ENCODE measurements at regions not wholly inside any gene's neighbourhood (a gene's known extent, or its start where the extent isn't known, plus 50 kb on each side); places are given as distances from the start of the nearest gene placed in this dataset.

GRCh38 chr15:62803856-62804400, 238.6 kb upstream of the TPM1 start:
- no peak for DNase-seq (ENCODE audit: low read depth)

- DNase-seq (ENCODE audit: low read depth): no peak
Measured at GRCh38 chr15:62805502-62805901, 237.0 kb upstream of the TPM1 start.

DNA sequence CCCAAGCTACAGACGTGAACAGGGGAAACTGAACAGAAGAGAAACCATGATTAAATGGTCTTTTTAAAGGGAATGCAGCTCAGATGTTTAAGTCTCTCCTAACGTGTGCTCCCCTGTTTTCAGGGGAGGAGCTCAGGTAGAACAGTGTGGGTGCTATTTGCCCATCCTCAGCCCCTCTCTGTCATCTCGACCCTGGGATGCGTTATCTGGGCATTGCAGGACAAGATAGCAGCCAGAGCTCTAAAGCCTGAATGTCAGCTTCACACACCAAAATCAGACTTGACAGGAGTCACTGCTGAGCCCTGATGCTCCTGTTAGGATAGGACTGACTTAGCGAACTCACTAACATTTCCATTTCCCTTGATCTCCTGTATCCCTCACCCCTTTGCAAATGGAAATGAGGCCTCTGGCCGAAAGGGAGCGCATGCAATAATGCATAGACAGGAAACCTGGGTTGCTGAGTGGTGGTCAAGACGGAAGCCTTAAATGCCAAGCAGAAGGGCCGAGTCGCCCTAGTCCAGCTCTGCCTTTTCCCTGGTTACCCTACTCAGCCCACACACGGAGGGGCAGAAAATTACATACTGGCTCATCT, 234.9 kb upstream of the TPM1 start:
- DNase-seq (ENCODE audit: low read depth): no peak

DNA sequence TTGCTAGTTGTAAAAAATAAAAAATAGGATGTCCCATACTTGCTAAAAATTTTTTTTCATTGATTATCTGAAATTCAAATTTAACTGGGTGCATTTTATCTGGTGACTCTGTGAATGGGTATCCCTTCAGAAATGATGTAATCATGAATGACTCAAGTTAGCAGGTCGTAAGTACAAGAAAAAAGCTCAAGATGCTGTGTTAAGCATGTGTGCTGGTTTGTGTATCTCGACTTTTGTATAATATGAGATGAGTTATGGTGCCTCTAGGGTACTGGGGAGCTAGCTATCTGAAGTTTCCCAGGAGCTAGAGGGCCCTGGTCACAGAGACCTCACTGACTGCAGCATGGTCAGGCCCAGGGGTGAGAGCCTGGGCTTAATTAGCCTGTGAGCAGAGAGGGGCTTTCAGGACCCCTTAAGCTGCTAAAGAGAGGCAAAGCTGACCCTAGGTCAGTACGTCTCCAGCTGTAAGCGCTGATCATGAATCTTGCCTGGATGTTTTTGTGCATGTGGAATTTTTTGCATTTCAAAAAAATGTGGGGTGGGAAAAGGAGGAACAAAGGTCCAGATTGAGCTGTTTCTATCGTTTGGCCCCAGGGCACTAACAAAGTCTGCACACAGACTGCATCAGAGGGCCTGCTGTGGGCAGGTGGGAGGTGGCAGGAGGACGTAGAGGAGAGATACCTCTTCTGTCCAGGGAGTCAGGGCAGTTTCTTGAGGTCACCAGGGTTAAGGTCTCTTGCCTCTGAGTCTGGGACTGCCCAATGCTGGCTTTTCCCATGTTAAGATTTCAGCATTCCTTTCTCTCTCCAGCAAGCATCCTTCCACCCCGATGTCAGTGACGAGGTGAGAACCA, 233.2 kb upstream of the TPM1 start:
- no peak for DNase-seq (ENCODE audit: low read depth)

DNA sequence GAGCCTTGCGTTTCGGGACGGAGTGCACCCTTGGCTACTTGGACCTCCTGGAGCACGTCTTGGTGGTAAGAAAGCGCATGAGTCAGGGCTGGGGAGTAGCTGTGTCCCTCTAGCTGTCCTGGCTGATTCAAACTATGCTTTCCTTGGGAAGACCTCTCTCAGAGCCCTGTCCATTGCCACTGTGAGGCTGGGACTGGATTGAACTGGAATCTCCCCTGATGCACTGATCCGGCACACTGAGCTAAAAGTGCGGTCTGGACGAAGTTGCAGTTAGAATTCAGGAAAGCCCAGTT, 232.6 kb upstream of the TPM1 start:
- no peak for DNase-seq (ENCODE audit: low read depth)

DNA sequence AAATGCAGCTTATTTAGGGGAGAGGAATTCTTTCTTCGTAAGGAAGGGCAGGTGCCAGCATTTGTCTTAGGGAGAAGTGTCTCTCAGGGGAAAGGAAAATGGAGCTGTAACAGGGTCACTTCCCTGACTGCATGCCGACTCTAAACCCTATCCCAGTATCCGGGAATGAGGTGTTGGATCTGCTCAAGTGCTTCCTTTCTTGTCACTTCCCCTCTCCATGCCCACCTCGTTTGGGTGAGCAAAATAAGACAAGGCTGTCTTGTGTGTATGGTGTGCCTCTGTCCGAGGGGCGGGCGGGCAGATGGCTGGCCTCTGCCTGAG, 230.1 kb upstream of the TPM1 start:
- no peak for DNase-seq (ENCODE audit: low read depth)

DNA sequence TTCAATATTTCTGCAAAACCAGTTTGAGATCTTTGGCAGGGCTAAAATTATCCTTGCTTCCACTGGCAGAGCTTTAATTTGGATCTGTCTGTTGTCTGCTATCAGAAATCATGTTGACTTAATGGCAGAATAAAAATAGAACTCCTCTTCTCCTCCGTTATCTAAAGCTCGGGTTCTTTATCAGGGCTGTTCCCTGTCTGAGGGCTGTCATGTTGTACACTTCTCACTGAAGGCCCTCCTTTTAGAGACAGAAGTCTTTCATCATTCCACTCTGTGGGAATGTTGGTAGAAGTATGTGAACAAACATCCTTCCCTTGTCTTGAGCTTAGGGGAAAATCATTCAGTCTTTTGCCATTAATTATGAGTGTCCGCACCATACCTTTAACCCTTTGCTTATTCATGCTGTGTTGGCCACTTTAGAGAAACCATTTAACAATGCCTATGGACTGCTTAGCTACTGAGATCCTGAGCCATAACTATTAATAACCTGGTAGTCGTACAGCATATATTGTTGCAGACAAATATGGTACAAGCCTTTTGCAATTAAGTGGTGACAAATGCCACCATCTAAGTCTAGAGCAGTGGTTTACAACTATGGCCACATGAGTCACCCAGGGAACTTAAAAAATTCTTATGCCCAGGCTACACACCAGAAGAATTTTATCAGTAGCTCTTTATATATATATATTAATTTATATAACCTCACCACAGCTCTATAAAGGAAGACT, 226.0 kb upstream of the TPM1 start:
- no peak for DNase-seq (ENCODE audit: low read depth)

GRCh38 chr15:62818691-62819090, 223.9 kb upstream of the TPM1 start:
- DNase-seq (ENCODE audit: low read depth): no peak

DNA sequence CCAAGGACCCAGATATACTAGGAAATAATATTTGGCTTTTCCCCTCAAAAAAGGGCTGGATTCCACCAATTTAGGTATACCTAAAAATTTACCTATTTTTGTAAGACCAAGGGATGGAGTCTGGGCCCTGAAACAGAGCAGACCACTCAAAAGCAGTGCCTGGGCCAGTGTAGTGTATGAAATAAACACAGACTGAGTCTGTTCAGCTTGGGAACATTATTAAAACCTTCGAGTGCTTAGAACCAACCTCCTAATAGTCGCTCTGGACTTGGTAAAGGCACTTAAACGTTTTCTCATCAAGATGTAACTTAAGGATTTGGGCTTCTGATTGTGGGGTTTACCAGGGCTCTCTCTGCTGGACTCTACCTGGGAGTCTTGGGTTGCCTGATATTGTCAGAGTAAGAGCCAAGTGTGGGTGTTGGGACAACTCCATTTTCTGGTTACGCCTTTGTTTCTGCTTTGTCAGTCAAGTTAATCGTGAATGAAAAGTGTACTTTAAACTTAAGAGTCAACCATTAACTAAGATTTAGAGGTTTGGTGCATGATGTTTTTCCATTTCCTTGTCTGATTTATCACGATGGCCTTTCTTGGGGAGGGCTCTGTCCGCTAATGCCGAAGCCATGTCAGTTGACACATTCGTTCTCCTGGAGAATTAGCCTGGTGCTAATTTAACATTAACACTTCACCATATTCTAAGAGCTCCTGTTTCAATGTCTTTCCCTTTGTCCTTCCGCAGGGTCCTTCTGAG, 221.0 kb upstream of the TPM1 start:
- no peak for DNase-seq (ENCODE audit: low read depth)

GRCh38 chr15:62822228-62822627, 220.3 kb upstream of the TPM1 start:
- no peak for DNase-seq (ENCODE audit: low read depth)

DNA sequence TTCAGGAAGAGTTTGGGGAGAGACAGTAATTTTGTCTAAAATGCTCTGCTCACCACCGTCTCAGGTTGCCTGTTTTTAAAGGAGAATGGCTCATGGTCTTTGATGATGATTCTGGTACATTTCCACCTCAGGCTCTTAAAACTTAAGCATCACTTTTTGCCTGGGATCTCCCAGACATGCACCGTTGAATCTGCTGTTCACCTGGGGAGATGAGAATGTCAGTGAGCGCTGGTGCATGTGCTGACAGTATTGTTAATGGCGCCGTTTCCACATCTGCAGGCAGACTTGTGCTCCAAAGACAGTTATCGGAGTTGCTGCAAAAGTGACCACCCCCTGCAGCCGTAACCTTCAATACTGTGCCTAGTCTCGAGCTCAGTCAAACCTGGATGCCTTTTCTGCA, 219.0 kb upstream of the TPM1 start:
- no peak for DNase-seq (ENCODE audit: low read depth)

- DNase-seq (ENCODE audit: low read depth): no peak
Measured at GRCh38 chr15:62824111-62825015, 218.2 kb upstream of the TPM1 start.

GRCh38 chr15:62825191-62825590, 217.4 kb upstream of the TPM1 start:
- DNase-seq (ENCODE audit: low read depth): no peak

DNA sequence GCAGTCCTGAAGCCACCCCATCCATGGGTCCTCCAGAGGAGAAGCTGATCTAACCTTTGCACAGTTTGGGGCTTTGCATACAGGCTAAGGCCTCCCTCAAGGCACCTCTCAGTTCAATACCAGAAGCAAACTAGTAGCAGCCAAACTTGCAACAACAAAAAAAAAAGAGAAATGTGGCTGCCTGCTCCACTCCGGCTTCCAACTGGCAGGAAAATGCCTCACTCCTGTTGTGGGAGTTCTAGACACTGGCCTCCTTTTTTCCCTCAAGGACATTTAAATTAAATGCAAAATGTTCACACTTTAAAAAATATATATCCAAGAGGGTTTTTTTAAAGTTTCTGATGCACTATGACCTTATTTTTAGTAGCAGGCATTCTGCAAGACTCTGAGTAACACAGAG, 216.0 kb upstream of the TPM1 start:
- no peak for DNase-seq (ENCODE audit: low read depth)

DNA sequence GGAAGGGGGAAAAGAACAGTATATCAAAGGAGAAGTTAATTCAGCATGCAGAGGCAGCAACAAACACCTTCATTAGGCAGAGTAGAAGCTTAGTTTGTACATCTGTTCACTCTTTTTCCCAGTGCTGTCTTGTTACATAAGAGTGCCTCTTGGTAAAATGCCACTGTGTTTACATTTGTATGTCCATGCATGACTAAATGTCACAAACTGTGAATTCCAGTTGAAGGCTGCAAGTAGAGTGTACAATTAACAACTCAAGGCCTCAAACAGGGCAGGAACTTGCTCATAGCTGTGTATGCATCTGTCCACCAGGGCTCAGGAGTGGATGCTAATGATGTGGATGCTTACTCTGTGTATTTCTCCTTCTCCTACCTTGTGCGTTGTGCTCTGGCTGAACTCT, 214.2 kb upstream of the TPM1 start:
- DNase-seq (ENCODE audit: low read depth): no peak

DNA sequence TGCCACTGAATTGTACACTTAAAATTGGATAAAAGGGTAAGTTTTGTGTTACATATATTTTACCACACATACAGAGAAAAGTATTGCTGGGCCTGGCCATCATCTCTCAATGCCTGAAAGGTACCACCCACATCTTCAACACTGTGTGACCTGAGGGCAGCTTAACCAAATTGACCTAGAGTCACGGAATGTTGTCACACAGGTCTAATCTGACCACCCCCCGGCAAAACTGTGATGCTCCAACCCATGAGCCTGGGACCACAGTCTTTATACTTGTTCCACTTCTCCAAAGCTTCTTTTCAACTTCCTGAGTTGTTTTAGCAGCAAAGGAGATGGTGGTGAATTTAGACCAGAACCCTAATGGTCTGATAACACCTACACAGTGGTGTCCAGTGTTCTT, 210.3 kb upstream of the TPM1 start:
- no peak for DNase-seq (ENCODE audit: low read depth)

DNA sequence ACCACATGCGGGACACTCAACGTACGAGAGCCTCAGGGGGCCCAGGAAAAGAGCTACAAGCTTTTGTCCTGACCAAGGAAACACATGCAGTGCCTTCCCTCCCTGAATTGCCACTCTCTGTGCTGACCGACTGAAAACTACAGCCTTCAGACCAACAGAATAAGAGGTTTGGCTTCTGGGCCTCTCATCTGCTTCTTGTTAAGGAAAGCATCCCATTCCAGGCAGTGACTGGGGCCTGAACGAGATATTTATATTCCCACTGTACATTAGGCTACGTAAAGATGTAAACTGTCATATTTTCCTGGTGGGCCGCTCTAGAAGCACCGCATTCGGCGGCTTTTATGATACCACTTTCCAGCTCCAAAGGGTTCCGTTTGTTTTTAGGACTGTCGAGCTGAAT, 208.9 kb upstream of the TPM1 start:
- no peak for DNase-seq (ENCODE audit: low read depth)

DNA sequence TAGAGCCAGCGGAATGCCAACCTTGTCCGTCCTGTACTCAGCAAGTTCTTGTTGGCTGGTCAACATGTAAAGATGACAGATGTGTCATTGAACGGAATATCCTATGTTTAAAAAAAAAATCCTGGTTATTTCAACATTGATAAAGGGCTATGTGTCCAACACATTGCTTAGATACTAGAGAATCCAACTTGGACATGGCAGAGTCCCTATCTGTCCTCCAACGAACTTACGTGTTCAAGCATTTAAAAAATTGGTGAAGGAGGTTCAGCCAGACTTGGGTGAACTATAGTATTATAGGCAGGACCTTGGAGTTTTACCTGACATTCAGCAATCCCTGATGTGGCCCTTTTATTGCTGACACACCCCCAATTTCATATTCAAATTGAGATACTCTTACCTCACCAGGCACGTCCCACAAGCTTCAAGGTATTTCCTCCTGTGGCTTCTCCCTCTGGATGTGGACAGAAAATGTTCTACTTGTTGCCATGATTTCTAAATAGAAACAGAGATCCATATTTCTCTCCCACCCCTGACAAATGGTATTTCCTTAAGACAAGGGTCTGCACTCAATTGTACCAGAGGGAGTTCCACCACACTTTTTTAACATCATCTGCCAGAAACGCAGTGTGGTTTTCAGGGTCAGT, 207.7 kb upstream of the TPM1 start:
- DNase-seq (ENCODE audit: low read depth): no peak

DNA sequence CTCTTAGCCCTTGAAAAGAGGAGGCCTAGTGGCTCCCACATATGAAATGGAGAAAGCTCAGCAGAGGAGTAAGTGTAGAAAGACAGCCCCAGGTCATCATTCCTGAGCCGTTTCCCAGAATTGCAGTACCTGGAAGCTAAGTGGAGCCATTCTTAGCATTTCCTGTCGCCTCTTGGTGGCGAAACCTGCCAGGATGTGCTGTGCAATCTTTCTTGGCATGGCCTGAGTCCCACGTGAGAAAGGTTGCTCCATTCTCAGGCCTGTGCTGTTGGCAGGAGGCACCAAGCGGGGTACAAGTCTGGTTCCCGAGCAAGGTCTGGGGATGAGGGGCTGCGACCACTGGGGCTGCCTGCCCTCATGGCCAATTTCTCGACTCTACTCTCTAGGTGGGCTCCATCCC, 207.2 kb upstream of the TPM1 start:
- DNase-seq (ENCODE audit: low read depth): no peak

- no peak for DNase-seq (ENCODE audit: low read depth)
Measured at GRCh38 chr15:62835762-62836161, 206.8 kb upstream of the TPM1 start.

Measured in stimulated activated CD8-positive, alpha-beta memory T cell treated with anti-CD3 and anti-CD28 coated beads, Interleukin-12 subunit alpha, Interleukin-12 subunit beta, amount 100 ng/mL, for 1 hour (primary cell).